Keratinocyte (primary cell): ENCODE measurements at regions not wholly inside any gene's neighbourhood (a gene's known extent, or its start where the extent isn't known, plus 50 kb on each side); places are given as distances from the start of the nearest gene placed in this dataset.

Source experiments
- DNase-seq: peaks from one replicate; pipeline ENCODE4 v3.0.0-alpha.2; 2011; ENCODE audit warnings: low read depth, missing footprints, low spot score
- FAIRE-seq: peaks from 2 replicates; lab custom pipeline; 2011; peaks lifted over from hg19 to GRCh38; lab: Jason Lieb, UNC
- H2AFZ ChIP-seq: 2 replicates; pipeline ENCODE4 v1.6.0; 2012; ENCODE audit warnings: low read length, control low read depth, inconsistent platforms; ENCODE audit not compliant: control insufficient read depth
- H3K27ac ChIP-seq: 2 replicates; pipeline ENCODE4 v1.5.1; 2011; ENCODE audit warnings: low read length; ENCODE audit not compliant: control insufficient read depth, insufficient read depth
- H3K27me3 ChIP-seq: 3 replicates; pipeline ENCODE4 v1.6.0; 2011; ENCODE audit warnings: low read length; ENCODE audit not compliant: control insufficient read depth, insufficient read depth; ENCODE audit errors: extremely low read depth
- H3K36me3 ChIP-seq, 2 experiments: 2 replicates in 1 of 2; 3 replicates in 1 of 2; pipeline ENCODE4 v1.5.1; 2011; ENCODE audit warnings: low read length in 2 of 2, mild to moderate bottlenecking in 1 of 2; ENCODE audit not compliant: control insufficient read depth in 2 of 2, insufficient read depth in 2 of 2; ENCODE audit errors: extremely low read depth in 1 of 2
- H3K4me1 ChIP-seq: 3 replicates; pipeline ENCODE4 v1.5.1; 2011; ENCODE audit warnings: low read length; ENCODE audit not compliant: control insufficient read depth, insufficient read depth; ENCODE audit errors: extremely low read depth
- H3K4me2 ChIP-seq: 3 replicates; pipeline ENCODE4 v1.6.0; 2011; ENCODE audit warnings: low read depth, low read length; ENCODE audit not compliant: control insufficient read depth, insufficient read depth; ENCODE audit errors: extremely low read depth
- H3K4me3 ChIP-seq, 3 experiments: fragments of 200-600 bp in 1 of 3; sonication (generic) in 1 of 3; 2 replicates in 2 of 3; 3 replicates in 1 of 3; pipeline ENCODE4 v1.5.1; 2011 to 2016; ENCODE audit warnings: low read length in 3 of 3, mild to moderate bottlenecking in 3 of 3, control low read depth in 2 of 3, inconsistent platforms in 1 of 3, low read depth in 1 of 3, mixed read lengths in 1 of 3, mixed run types in 1 of 3, moderate library complexity in 1 of 3; ENCODE audit not compliant: control insufficient read depth in 2 of 3, insufficient read depth in 2 of 3; ENCODE audit errors: extremely low read depth in 1 of 3
- H3K79me2 ChIP-seq: 2 replicates; pipeline ENCODE4 v1.6.0; 2012; ENCODE audit warnings: low read length; ENCODE audit not compliant: control insufficient read depth, insufficient read depth
- H3K9ac ChIP-seq: 3 replicates; pipeline ENCODE4 v1.6.0; 2011; ENCODE audit warnings: low read length; ENCODE audit not compliant: control insufficient read depth, insufficient read depth; ENCODE audit errors: extremely low read depth
- H3K9me1 ChIP-seq: 3 replicates; pipeline ENCODE4 v1.6.0; 2011; ENCODE audit warnings: low read length; ENCODE audit not compliant: control insufficient read depth, insufficient read depth; ENCODE audit errors: extremely low read depth
- H3K9me3 ChIP-seq: 2 replicates; pipeline ENCODE4 v1.5.1; 2012; ENCODE audit warnings: low read depth, low read length; ENCODE audit not compliant: control insufficient read depth
- H4K20me1 ChIP-seq: 3 replicates; pipeline ENCODE4 v1.6.0; 2011; ENCODE audit warnings: low read length; ENCODE audit not compliant: control insufficient read depth, insufficient read depth; ENCODE audit errors: extremely low read depth
- CTCF ChIP-seq, 3 experiments: IDR thresholded peaks in 1 of 3; conservative IDR thresholded peaks in 1 of 3; optimal IDR thresholded peaks in 1 of 3; 2 replicates in 2 of 3; 3 replicates in 1 of 3; pipeline versions ENCODE3 to v1.5.1; 2011; ENCODE audit warnings: low read length in 3 of 3, mild to moderate bottlenecking in 3 of 3, moderate library complexity in 2 of 3, control low read depth in 1 of 3, inconsistent platforms in 1 of 3; ENCODE audit not compliant: insufficient read depth in 2 of 3; ENCODE audit errors: extremely low read depth in 1 of 3
- EZH2 ChIP-seq: IDR thresholded peaks from one replicate; pipeline ENCODE4 v1.6.1; 2012; ENCODE audit warnings: inconsistent platforms, mild to moderate bottlenecking, low read length, moderate library complexity
- dilution Hi-C: fragments of 300-500 bp; cut with MboI; formaldehyde crosslinking; loops from one replicate; pipeline ENCODE4 v1.7.0; 2020; ENCODE audit warnings: low sequenced_read_pairs; ENCODE audit not compliant: extremely low pct_ligation_motif_present

- Histone ChIP-seq H3K4me2 (no peak overlapping the region), H3K9me1 (no peaks in the 10 kb centered on the region), H3K9me3 (peaks cover 10% of the 10 kb centered on the region), H2AFZ (no peak overlapping the region), H3K4me1 (no peaks in the 10 kb centered on the region), H4K20me1 (no peaks in the 10 kb centered on the region), H3K4me3 (no peak overlapping the region), H3K9ac (no peak overlapping the region), H3K36me3 (no peaks in the 10 kb centered on the region), H3K27ac (no peak overlapping the region), H3K79me2 (no peaks in the 10 kb centered on the region), H3K27me3 (peaks cover 3% of the 10 kb centered on the region)
- TF ChIP-seq EZH2 (no peak), CTCF (optimal IDR thresholded peaks at IDR 0.05 in 1 of 3, IDR thresholded peaks at IDR 0.05 in 1 of 3, conservative IDR thresholded peaks at IDR 0.05 in 1 of 3; ENCODE audit: extremely low read depth in 1 of 3, insufficient read depth in 2 of 3, low read length in 3 of 3) (no peak)
- DNase-seq, result no peak
- no peak for FAIRE-seq
- dilution Hi-C loops, result no loop called here
These were observed 136.6 kb upstream of the RMP24 start for GRCh38 chr18:35835833-35836232.

GRCh38 chr18:35836932-35837331, 135.5 kb upstream of the RMP24 start:
- H3K27ac ChIP-seq, result no peak overlapping the region

More at GRCh38 chr18:35836932-35837331, 135.5 kb upstream of the RMP24 start:
- no peak for FAIRE-seq
- peaks cover 9% of the 10 kb centered on the region for H3K9me3 ChIP-seq
- no peaks in the 10 kb centered on the region for H3K4me1 ChIP-seq
- no peak for DNase-seq
- peaks cover 3% of the 10 kb centered on the region for H3K27me3 ChIP-seq
- no peaks in the 10 kb centered on the region for H4K20me1 ChIP-seq
- H3K9me1 ChIP-seq, result no peaks in the 10 kb centered on the region
- H3K9ac ChIP-seq, result no peak overlapping the region
- no peak overlapping the region for H3K4me2 ChIP-seq
- no peaks in the 10 kb centered on the region for H3K36me3 ChIP-seq
- H3K4me3 ChIP-seq, result no peak overlapping the region
- H2AFZ ChIP-seq, result no peak overlapping the region
- dilution Hi-C loops, result no loop called here
- no peaks in the 10 kb centered on the region for H3K79me2 ChIP-seq
- no peak for TF ChIP-seq EZH2
- no peak for TF ChIP-seq CTCF (optimal IDR thresholded peaks at IDR 0.05 in 1 of 3, IDR thresholded peaks at IDR 0.05 in 1 of 3, conservative IDR thresholded peaks at IDR 0.05 in 1 of 3; ENCODE audit: extremely low read depth in 1 of 3, insufficient read depth in 2 of 3, low read length in 3 of 3)
